ENCODE measurements at regions not wholly inside any gene's neighbourhood (a gene's known extent, or its start where the extent isn't known, plus 50 kb on each side); places are given as distances from the start of the nearest gene placed in this dataset.

GRCh38 chrX:131724292-131724691 is 180.4 kb downstream of the OR13H1 start:
- no peak for TF ChIP-seq CTCF (IDR thresholded peaks at IDR 0.05)
- TF ChIP-seq POLR2AphosphoS5 (IDR thresholded peaks at IDR 0.05) = no peak
- no peak for TF ChIP-seq POLR2A (IDR thresholded peaks at IDR 0.05; ENCODE audit: low read depth)
- TF ChIP-seq EP300 (IDR thresholded peaks at IDR 0.05) = no peak
